HL-60 (cell line): ENCODE measurements at regions not wholly inside any gene's neighbourhood (a gene's known extent, or its start where the extent isn't known, plus 50 kb on each side); places are given as distances from the start of the nearest gene placed in this dataset.

Experiments
- DNase-seq, 2 experiments: peaks; one replicate each; pipeline ENCODE4 v3.0.0-alpha.2; 2010 to 2020; ENCODE audit warnings: low read depth in 1 of 2, low spot score in 1 of 2
- H3K27ac ChIP-seq: fragments of 250-450 bp; sonication (Bioruptor Pico); replicated peaks from 2 replicates; pipeline ENCODE4 v1.5.1; 2020; ENCODE audit warnings: mild to moderate bottlenecking, moderate library complexity
- H3K27me3 ChIP-seq: fragments of 250-450 bp; sonication (Bioruptor Pico); 2 replicates; pipeline ENCODE4 v1.5.1; 2021; ENCODE audit warnings: mild to moderate bottlenecking, moderate library complexity; ENCODE audit not compliant: insufficient read depth, poor library complexity, severe bottlenecking
- H3K4me3 ChIP-seq: replicated peaks from 2 replicates; pipeline ENCODE4 v1.5.1; 2011; ENCODE audit warnings: mild to moderate bottlenecking, control low read depth, low read length; ENCODE audit not compliant: insufficient read depth
- CTCF ChIP-seq: IDR thresholded peaks from one replicate; pipeline ENCODE4 v1.5.1; 2011; ENCODE audit warnings: low read length, control low read depth, inconsistent platforms; ENCODE audit not compliant: insufficient read depth
- GABPA ChIP-seq: IDR thresholded peaks from 2 replicates; pipeline ENCODE4 v1.6.1; 2012; ENCODE audit warnings: low read depth
- POLR2AphosphoS5 ChIP-seq: IDR thresholded peaks from 2 replicates; pipeline ENCODE4 v1.6.1; 2012; ENCODE audit warnings: low read depth
- REST ChIP-seq: IDR thresholded peaks from 2 replicates; pipeline ENCODE4 v1.6.1; 2012; ENCODE audit warnings: low read depth; ENCODE audit not compliant: insufficient replicate concordance
- SPI1 ChIP-seq: IDR thresholded peaks from 2 replicates; pipeline ENCODE4 v1.6.1; 2012; ENCODE audit warnings: low read depth, mild to moderate bottlenecking, borderline replicate concordance

- H3K27me3 ChIP-seq: peaks cover 3% of the 10 kb centered on the region
- DNase-seq: no peak
- H3K27ac ChIP-seq: no peak overlapping the region
- H3K4me3 ChIP-seq: no peak overlapping the region
- TF ChIP-seq REST (no peak), SPI1 (no peak), POLR2AphosphoS5 (no peak), CTCF (no peak), GABPA (no peak)
Observed at GRCh38 chr11:32008880-32009551, 81.9 kb upstream of the RCN1 start.

GRCh38 chr11:32006799-32007388, 84.0 kb upstream of the RCN1 start:
- no peaks in the 10 kb centered on the region for H3K27me3 ChIP-seq
- no peak overlapping the region for H3K27ac ChIP-seq
- TF ChIP-seq CTCF: peak; percentile 58
- TF ChIP-seq GABPA: no peak
- peak in 1 of 2 experiments; percentile 26 for DNase-seq
- no peak overlapping the region for H3K4me3 ChIP-seq

GRCh38 chr11:32005786-32006416, 85.0 kb upstream of the RCN1 start:
- DNase-seq: no peak
- TF ChIP-seq REST (no peak), CTCF (no peak), POLR2AphosphoS5 (no peak), SPI1 (no peak), GABPA (no peak)
- no peak overlapping the region for H3K27ac ChIP-seq
- H3K4me3 ChIP-seq: no peak overlapping the region
- H3K27me3 ChIP-seq: no peaks in the 10 kb centered on the region

- DNase-seq: no peak
- no peak overlapping the region for H3K4me3 ChIP-seq
- no peak for TF ChIP-seq SPI1
- TF ChIP-seq POLR2AphosphoS5: no peak
- no peak for TF ChIP-seq CTCF
- no peak for TF ChIP-seq REST
- no peaks in the 10 kb centered on the region for H3K27me3 ChIP-seq
- H3K27ac ChIP-seq: no peak overlapping the region
Observed at GRCh38 chr11:32003335-32003734, 87.5 kb upstream of the RCN1 start.
